Neutrophil (primary cell): ENCODE measurements at regions not wholly inside any gene's neighbourhood (a gene's known extent, or its start where the extent isn't known, plus 50 kb on each side); places are given as distances from the start of the nearest gene placed in this dataset.
"Not testable (repeated sequence)": the region's sequence is repeated elsewhere in the genome, so short reads cannot be mapped to it uniquely, and the experiment has no call there.

Experiments used
- H3K27ac ChIP-seq: fragments of 200-600 bp; sonication (generic); 2 replicates; pipeline ENCODE4 v1.5.1; 2016; ENCODE audit warnings: mild to moderate bottlenecking, moderate library complexity
- H3K27me3 ChIP-seq: fragments of 200-600 bp; sonication (generic); 2 replicates; pipeline ENCODE4 v1.6.0; 2016; ENCODE audit warnings: mild to moderate bottlenecking
- H3K36me3 ChIP-seq: fragments of 200-600 bp; sonication (generic); 2 replicates; pipeline ENCODE4 v1.5.1; 2017
- H3K4me1 ChIP-seq, 2 experiments: fragments of 200-600 bp in 1 of 2; sonication (generic) in 1 of 2; 1 replicate in 1 of 2; 2 replicates in 1 of 2; pipeline versions ENCODE4 v1.5.1 to v1.6.1; 2013 to 2016; ENCODE audit warnings: low read depth in 1 of 2, low read length in 1 of 2, mild to moderate bottlenecking in 1 of 2, moderate library complexity in 1 of 2; ENCODE audit not compliant: control insufficient read depth in 1 of 2, insufficient read depth in 1 of 2
- H3K4me3 ChIP-seq, 2 experiments: fragments of 200-600 bp in 1 of 2; sonication (generic) in 1 of 2; 1 replicate in 1 of 2; 2 replicates in 1 of 2; pipeline ENCODE4 v1.5.1; 2013 to 2016; ENCODE audit warnings: low read depth in 1 of 2, low read length in 1 of 2, mild to moderate bottlenecking in 1 of 2, moderate library complexity in 1 of 2
- H3K9me3 ChIP-seq: fragments of 200-600 bp; sonication (generic); 2 replicates; pipeline ENCODE4 v1.5.1; 2016
- TF ChIP-seq, protein P1 (sequence below): fragments of 200-600 bp; sonication (generic); IDR thresholded peaks from 2 replicates; pipeline ENCODE4 v1.5.1; 2016; ENCODE audit warnings: antibody characterized with exemption

DNA sequence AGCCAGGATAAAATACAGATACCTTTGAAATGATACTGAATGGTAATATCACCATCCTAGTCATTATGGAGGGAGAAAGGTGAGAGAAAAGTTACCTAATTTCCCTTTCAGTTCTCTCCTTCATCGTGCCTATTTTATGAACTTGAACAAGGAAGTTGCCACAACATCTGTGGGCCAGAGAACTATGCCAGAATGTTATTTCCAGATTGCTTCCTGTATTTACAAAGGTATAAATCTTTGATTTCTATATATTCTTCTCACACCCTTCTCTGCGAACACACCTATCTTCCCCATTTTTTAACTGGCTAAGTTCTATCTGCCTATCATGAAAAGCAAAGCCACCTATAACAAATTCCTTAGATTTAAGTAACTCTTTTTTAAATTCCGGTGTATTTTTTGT is 163.6 kb upstream of the GRM7 start:
- TF ChIP-seq, protein P1, sequence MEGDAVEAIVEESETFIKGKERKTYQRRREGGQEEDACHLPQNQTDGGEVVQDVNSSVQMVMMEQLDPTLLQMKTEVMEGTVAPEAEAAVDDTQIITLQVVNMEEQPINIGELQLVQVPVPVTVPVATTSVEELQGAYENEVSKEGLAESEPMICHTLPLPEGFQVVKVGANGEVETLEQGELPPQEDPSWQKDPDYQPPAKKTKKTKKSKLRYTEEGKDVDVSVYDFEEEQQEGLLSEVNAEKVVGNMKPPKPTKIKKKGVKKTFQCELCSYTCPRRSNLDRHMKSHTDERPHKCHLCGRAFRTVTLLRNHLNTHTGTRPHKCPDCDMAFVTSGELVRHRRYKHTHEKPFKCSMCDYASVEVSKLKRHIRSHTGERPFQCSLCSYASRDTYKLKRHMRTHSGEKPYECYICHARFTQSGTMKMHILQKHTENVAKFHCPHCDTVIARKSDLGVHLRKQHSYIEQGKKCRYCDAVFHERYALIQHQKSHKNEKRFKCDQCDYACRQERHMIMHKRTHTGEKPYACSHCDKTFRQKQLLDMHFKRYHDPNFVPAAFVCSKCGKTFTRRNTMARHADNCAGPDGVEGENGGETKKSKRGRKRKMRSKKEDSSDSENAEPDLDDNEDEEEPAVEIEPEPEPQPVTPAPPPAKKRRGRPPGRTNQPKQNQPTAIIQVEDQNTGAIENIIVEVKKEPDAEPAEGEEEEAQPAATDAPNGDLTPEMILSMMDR, result no peak
- no peaks in the 10 kb centered on the region for H3K27me3 ChIP-seq
- no peak overlapping the region for H3K27ac ChIP-seq
- no peaks in the 10 kb centered on the region for H3K4me1 ChIP-seq
- no peak overlapping the region for H3K4me3 ChIP-seq
- H3K9me3 ChIP-seq, result no peaks in the 10 kb centered on the region
- H3K36me3 ChIP-seq, result no peaks in the 10 kb centered on the region

DNA sequence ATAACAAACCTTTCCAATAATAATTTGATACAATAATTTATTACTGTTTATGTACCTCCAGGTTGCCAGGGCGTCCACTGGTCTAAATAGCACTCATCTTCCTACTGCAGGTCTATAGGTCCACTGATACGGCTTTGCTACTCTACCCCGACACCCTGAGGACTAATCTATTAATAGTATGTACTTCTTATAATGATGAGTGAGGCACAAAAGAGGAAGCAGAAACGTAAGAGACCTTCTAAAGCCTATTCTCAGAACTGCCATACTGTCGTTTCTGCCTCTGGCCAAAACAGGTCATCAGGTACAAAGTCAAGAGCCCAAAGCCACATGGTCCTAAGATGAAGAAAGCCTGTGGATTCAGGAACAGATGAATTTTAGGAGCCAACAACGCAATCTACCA is 163.2 kb upstream of the GRM7 start:
- Histone ChIP-seq H3K27me3 (no peaks in the 10 kb centered on the region), H3K4me3 (no peak overlapping the region), H3K4me1 (no peaks in the 10 kb centered on the region), H3K27ac (no peak overlapping the region), H3K36me3 (no peaks in the 10 kb centered on the region), H3K9me3 (no peaks in the 10 kb centered on the region)
- TF ChIP-seq, protein P1, result no peak

DNA sequence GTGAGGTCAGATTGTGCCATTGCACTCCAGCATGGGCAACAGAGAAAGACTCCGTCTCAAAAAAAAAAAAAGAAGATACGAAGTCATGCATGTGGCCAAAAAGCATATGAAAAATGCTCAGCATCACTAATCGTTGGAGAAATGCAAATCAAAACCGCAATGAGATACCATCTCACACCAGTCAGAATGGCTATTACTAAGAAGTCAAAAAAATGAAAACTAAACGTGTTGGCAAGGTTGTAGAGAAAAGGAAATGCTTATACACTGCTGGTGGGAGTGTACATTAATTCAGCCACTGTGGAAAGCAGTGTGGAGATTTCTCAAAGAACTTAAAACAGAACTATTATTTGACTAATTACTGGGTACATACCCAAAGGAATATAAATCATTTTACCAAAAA is 156.1 kb upstream of the GRM7 start:
- not testable (repeated sequence) for H3K27me3 ChIP-seq, H3K36me3 ChIP-seq, H3K4me3 ChIP-seq, H3K9me3 ChIP-seq, H3K27ac ChIP-seq, H3K4me1 ChIP-seq

DNA sequence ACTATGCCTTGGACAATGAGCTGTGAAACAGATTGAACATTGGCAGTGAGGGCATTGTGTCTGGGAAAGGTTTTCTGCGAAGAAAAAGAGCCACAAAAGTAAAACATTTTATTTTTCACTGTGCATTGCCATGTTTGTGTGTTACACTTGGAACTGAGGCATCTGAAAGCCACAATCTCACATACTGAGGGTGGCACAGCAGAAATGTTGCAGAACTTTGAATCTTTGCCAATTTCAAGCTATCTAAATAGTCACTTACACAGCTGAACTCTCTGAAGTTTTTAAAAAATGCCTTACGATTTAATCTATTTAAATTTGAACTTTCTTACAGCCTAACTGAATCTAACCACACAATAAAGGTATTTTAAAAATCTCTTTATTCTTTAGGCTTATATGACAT is 154.1 kb upstream of the GRM7 start:
- H3K4me1 ChIP-seq, result no peaks in the 10 kb centered on the region
- H3K9me3 ChIP-seq, result no peaks in the 10 kb centered on the region
- H3K36me3 ChIP-seq, result no peaks in the 10 kb centered on the region
- H3K27me3 ChIP-seq, result no peaks in the 10 kb centered on the region
- H3K27ac ChIP-seq, result no peak overlapping the region
- H3K4me3 ChIP-seq, result no peak overlapping the region
- TF ChIP-seq, protein P1, result no peak

DNA sequence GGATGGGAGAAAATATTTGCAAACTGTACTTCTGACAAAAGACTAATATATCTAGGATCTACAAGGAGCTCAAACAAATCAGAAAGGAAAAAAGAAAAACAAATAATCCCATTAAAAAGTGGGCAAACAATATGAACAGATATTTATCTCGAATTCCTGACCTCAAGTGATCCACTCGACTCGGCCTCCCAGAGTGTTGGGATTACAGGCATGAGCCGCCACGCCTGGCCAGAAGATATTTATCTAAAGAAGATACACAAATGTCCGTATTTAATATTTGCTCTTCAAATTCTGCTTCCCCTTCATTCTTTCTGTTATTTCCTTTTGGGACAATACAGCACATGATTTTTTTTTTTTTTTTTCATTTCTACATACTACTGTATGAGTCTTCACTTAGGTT is 151.7 kb upstream of the GRM7 start:
- H3K27me3 ChIP-seq, result no peaks in the 10 kb centered on the region
- TF ChIP-seq, protein P1, result no peak
- H3K4me3 ChIP-seq, result no peak overlapping the region
- H3K36me3 ChIP-seq, result no peaks in the 10 kb centered on the region
- no peak overlapping the region for H3K27ac ChIP-seq
- no peaks in the 10 kb centered on the region for H3K9me3 ChIP-seq
- H3K4me1 ChIP-seq, result no peaks in the 10 kb centered on the region

DNA sequence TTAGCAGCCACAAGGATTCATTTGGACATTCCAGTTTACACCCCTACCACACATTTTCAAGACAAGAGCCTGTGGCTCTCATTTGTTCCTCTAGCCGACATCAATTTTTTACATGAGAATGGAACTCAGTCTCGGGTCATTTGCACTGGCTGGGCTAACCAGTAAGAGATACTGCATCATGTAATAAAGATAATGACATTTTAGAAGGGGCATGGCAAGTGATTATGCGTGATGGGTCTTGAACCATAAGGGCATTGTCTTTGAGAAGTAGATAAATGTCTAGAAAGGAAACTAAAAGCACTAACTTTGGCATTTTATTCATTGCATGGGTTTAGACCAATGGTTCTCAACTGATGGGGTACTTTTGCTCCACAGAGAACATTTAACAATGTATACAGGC is 146.0 kb upstream of the GRM7 start:
- Histone ChIP-seq H3K36me3 (no peaks in the 10 kb centered on the region), H3K4me1 (no peaks in the 10 kb centered on the region), H3K27ac (no peak overlapping the region), H3K4me3 (no peak overlapping the region), H3K9me3 (no peaks in the 10 kb centered on the region), H3K27me3 (no peaks in the 10 kb centered on the region)
- TF ChIP-seq, protein P1, result no peak
